K562 (cell line): ENCODE measurements at regions not wholly inside any gene's neighbourhood (a gene's known extent, or its start where the extent isn't known, plus 50 kb on each side); places are given as distances from the start of the nearest gene placed in this dataset.

Experiments
- ATAC-seq: fragments of 200-7000 bp; cut with Tn5 transposase; 3 replicates; pipeline ENCODE4 v1.9.1; 2020; ENCODE audit warnings: moderate library complexity
- BruUV-seq: library from RNA; stranded (reverse); fragments of 400-500 nt; replicated peaks from 2 replicates; lab custom pipeline; 2021; lab: Mats Ljungman, UMichigan
- CTCF ChIA-PET: fragments of 300-600 bp; formaldehyde crosslinking; extraction: SDS; loops from one replicate; lab custom pipeline; 2021; ENCODE audit warnings: low intra/inter-chr PET ratio; lab: Yijun Ruan, JAX
- POLR2A ChIA-PET: fragments of 300-600, 350-650 bp; sonication (Branson Sonifier 250); formaldehyde crosslinking; extraction: SDS; loops from one replicate; lab custom pipeline; 2021; ENCODE audit warnings: antibody characterized with exemption, inconsistent platforms; lab: Yijun Ruan, JAX
- DNase-seq, 4 experiments: peaks; one replicate each; pipeline versions ENCODE4 v3.0.0 to v3.0.0-alpha.2; 2011 to 2018; ENCODE audit warnings: low spot score in 3 of 4, mixed read lengths in 3 of 4; ENCODE audit errors: extremely low read depth in 1 of 4
- FAIRE-seq: peaks from 2 replicates; lab custom pipeline; 2011; peaks lifted over from hg19 to GRCh38; lab: Jason Lieb, UNC
- H2AFZ ChIP-seq: 2 replicates; pipeline ENCODE4 v1.6.0; 2011; ENCODE audit warnings: low read depth, low read length, control low read depth, inconsistent platforms
- H3K27ac ChIP-seq: fragments of 200-600 bp; 3 replicates; pipeline ENCODE4 v1.8.0; 2011; ENCODE audit warnings: low read depth, mild to moderate bottlenecking, control low read depth, inconsistent platforms, low read length, moderate library complexity, mixed read lengths; ENCODE audit errors: extremely low read depth
- H3K27me3 ChIP-seq, 2 experiments: fragments of 300-600 bp in 1 of 2; 2 replicates in 1 of 2; 3 replicates in 1 of 2; pipeline versions ENCODE4 v1.6.0 to v1.8.0; 2011; ENCODE audit warnings: inconsistent platforms in 2 of 2, low read length in 2 of 2, mild to moderate bottlenecking in 1 of 2, mixed read lengths in 1 of 2, moderate library complexity in 1 of 2; ENCODE audit not compliant: control insufficient read depth in 2 of 2, insufficient read depth in 2 of 2
- H3K36me3 ChIP-seq: fragments of 300-600 bp; 3 replicates; pipeline ENCODE4 v1.8.0; 2011; ENCODE audit warnings: mild to moderate bottlenecking, low read length, inconsistent platforms; ENCODE audit not compliant: control insufficient read depth, insufficient read depth
- H3K4me1 ChIP-seq, 2 experiments: fragments of 200-600 bp in 1 of 2; replicated peaks in 1 of 2; 2 replicates in 1 of 2; 3 replicates in 1 of 2; pipeline versions ENCODE4 v1.5.1 to v1.8.0; 2011; ENCODE audit warnings: inconsistent platforms in 2 of 2, low read length in 2 of 2, mild to moderate bottlenecking in 1 of 2, mixed read lengths in 1 of 2, moderate library complexity in 1 of 2; ENCODE audit not compliant: control insufficient read depth in 2 of 2, insufficient read depth in 2 of 2
- H3K4me2 ChIP-seq: 2 replicates; pipeline ENCODE4 v1.6.1; 2011; ENCODE audit warnings: low read length, control low read depth, inconsistent platforms, mixed read lengths; ENCODE audit not compliant: insufficient read depth
- H3K4me3 ChIP-seq: fragments of 200-600 bp; sonication (generic), shearing (Covaris generic); 2 replicates; pipeline ENCODE4 v1.5.1; 2016; ENCODE audit warnings: control low read depth, inconsistent platforms
- H3K79me2 ChIP-seq: fragments of 200-600 bp; 3 replicates; pipeline ENCODE4 v1.8.0; 2011; ENCODE audit warnings: low read length, inconsistent platforms; ENCODE audit not compliant: control insufficient read depth, insufficient read depth
- H3K9ac ChIP-seq, 2 experiments: 2 replicates each; pipeline versions ENCODE4 v1.6.0 to v1.6.1; 2011; ENCODE audit warnings: low read depth in 2 of 2, low read length in 2 of 2, control low read depth in 1 of 2, inconsistent platforms in 1 of 2, mild to moderate bottlenecking in 1 of 2, mixed read lengths in 1 of 2; ENCODE audit not compliant: insufficient read depth in 1 of 2
- H3K9me1 ChIP-seq: one replicate; pipeline ENCODE4 v1.6.0; 2011; ENCODE audit warnings: inconsistent platforms, mild to moderate bottlenecking, low read length, moderate library complexity; ENCODE audit not compliant: control insufficient read depth, insufficient read depth
- H3K9me3 ChIP-seq: replicated peaks from 2 replicates; pipeline ENCODE4 v1.5.1; 2011; ENCODE audit warnings: low read depth, low read length, inconsistent platforms; ENCODE audit not compliant: control insufficient read depth, insufficient read depth
- H4K20me1 ChIP-seq: replicated peaks from 2 replicates; pipeline ENCODE4 v1.6.1; 2011; ENCODE audit warnings: low read length, inconsistent platforms, mixed read lengths; ENCODE audit not compliant: control insufficient read depth, insufficient read depth
- HDAC2 ChIP-seq: fragments of 450-650 bp; IDR thresholded peaks from 2 replicates; pipeline ENCODE4 v1.6.1; 2016; ENCODE audit warnings: mild to moderate bottlenecking
- SETDB1 ChIP-seq: IDR thresholded peaks from one replicate; pipeline ENCODE4 v1.6.1; 2012; ENCODE audit warnings: low read length, control low read depth, inconsistent platforms
- TEAD2 ChIP-seq: fragments of 450-650 bp; IDR thresholded peaks from 2 replicates; pipeline ENCODE4 v1.6.1; 2016; ENCODE audit warnings: missing genetic modification characterization, control low read depth, missing compliant biosample characterization
- ZNF133 ChIP-seq: fragments of 250-450 bp; sonication (Bioruptor Pico); IDR thresholded peaks from 2 replicates; pipeline ENCODE4 v1.4.0; 2020; ENCODE audit warnings: mild to moderate bottlenecking
- ZNF551 ChIP-seq: fragments of 250-450 bp; sonication (Bioruptor Pico); IDR thresholded peaks from 2 replicates; pipeline ENCODE4 v1.5.0; 2021; ENCODE audit warnings: mild to moderate bottlenecking, moderate library complexity
- WGBS: fragments of 100-300 bp; shearing (Covaris generic); methylation state at CpG from one replicate; pipeline ENCODE4 v1.1.6; 2016; ENCODE audit warnings: low coverage, mixed read lengths; ENCODE audit not compliant: insufficient coverage; ENCODE audit errors: missing lambda C conversion rate; 5-methylcytosine and 5-hydroxymethylcytosine counted together
- in situ Hi-C: fragments of 300-500 bp; cut with MboI; formaldehyde crosslinking; loops from 4 replicates; pipeline ENCODE4 v1.15.0; 2018; ENCODE audit warnings: inconsistent platforms, mixed read lengths
- intact Hi-C: fragments of 100-400 bp; cut with micrococcal nuclease; formaldehyde crosslinking; loops from 2 replicates; pipeline ENCODE4 v1.14.2; 2022
- TF ChIP-seq, protein P1 (sequence below): sonication (generic); formaldehyde crosslinking; IDR thresholded peaks from 2 replicates; pipeline ENCODE4 v1.8.1; 2023; ENCODE audit warnings: mild to moderate bottlenecking, missing genetic modification reagents, moderate library complexity
- TF ChIP-seq, protein P2 (sequence below): sonication (generic); formaldehyde crosslinking; IDR thresholded peaks from 2 replicates; pipeline ENCODE4 v1.9.0; 2022; ENCODE audit warnings: mild to moderate bottlenecking, missing genetic modification reagents

DNA sequence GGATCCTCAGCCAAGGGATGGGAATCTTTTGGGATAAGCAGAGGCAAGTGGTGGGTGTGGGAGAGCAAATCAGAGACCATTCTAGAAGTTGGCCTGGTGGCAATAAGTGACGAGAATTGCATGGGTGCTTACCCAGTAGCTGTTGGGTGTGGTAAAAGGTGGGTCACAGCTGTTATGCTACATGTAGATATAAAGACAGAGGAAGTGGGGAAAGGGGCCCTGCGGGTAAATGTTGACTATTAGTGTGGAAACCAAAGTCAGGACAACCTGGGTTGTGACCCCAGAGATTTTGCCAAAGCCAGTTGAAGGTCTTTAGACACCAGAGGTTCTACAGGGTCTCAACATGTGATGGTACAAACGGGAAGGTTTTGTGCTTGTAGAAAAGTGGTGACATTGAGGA is 443.6 kb upstream of the HNRNPA3 start:
- no peak overlapping the region for H3K9ac ChIP-seq
- no peak overlapping the region for H3K27ac ChIP-seq
- no peak for FAIRE-seq
- no peaks in the 10 kb centered on the region for H4K20me1 ChIP-seq
- DNase-seq, result no peak
- no peak overlapping the region for H2AFZ ChIP-seq
- no TSS peak for BruUV-seq
- in situ Hi-C loops (no loop called here), intact Hi-C loops (no loop called here)
- H3K9me1 ChIP-seq, result no peaks in the 10 kb centered on the region
- WGBS, result 0% methylated on average over 3 of the region's 3 CpGs
- H3K4me3 ChIP-seq, result no peak overlapping the region
- no peak overlapping the region for H3K4me2 ChIP-seq
- no peak for ATAC-seq
- ChIA-PET POLR2A (interaction anchor here (0.8 kb wide), 1 partner anchor 315 kb away, joined by 3 read pairs; no protein-coding TSS in a partner anchor), CTCF (no interaction called here)
- no peaks in the 10 kb centered on the region for H3K79me2 ChIP-seq
- peaks cover 8 to 10% of the 10 kb centered on the region in 2 experiments; a peak in 3 of 5 replicates for H3K27me3 ChIP-seq
- H3K4me1 ChIP-seq, result no peaks in the 10 kb centered on the region
- TF ChIP-seq SETDB1, result no peak
- no peak for TF ChIP-seq HDAC2
- TF ChIP-seq, protein P1, sequence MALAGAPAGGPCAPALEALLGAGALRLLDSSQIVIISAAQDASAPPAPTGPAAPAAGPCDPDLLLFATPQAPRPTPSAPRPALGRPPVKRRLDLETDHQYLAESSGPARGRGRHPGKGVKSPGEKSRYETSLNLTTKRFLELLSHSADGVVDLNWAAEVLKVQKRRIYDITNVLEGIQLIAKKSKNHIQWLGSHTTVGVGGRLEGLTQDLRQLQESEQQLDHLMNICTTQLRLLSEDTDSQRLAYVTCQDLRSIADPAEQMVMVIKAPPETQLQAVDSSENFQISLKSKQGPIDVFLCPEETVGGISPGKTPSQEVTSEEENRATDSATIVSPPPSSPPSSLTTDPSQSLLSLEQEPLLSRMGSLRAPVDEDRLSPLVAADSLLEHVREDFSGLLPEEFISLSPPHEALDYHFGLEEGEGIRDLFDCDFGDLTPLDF, result no peak
- no peak for TF ChIP-seq TEAD2 (tag)
- no peak for TF ChIP-seq ZNF133 (CRISPR knock-in tag)
- TF ChIP-seq ZNF551, result no peak
- TF ChIP-seq, protein P2, sequence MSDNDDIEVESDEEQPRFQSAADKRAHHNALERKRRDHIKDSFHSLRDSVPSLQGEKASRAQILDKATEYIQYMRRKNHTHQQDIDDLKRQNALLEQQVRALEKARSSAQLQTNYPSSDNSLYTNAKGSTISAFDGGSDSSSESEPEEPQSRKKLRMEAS, result no peak
- TF ChIP-seq, all 486 proteins: peak for 0
- Histone ChIP-seq H3K36me3 (no peaks in the 10 kb centered on the region), H3K9me3 (no peaks in the 10 kb centered on the region)
